WTC11 (cell line): ENCODE measurements at regions not wholly inside any gene's neighbourhood (a gene's known extent, or its start where the extent isn't known, plus 50 kb on each side); places are given as distances from the start of the nearest gene placed in this dataset.

ENCODE experiments used
- ATAC-seq: fragments of 200-7000 bp; cut with Tn5 transposase; 2 replicates; pipeline ENCODE4 v1.10.0; 2021; ENCODE audit warnings: mild to moderate bottlenecking, moderate library complexity
- CTCF ChIA-PET: fragments of 300-600 bp; sonication (Branson Sonifier 250); formaldehyde crosslinking; loops from one replicate; lab custom pipeline; 2021; ENCODE audit warnings: antibody characterized with exemption; lab: Charles Lee
- POLR2A ChIA-PET: fragments of 350-600 bp; sonication (Branson Sonifier 250); formaldehyde crosslinking; loops from one replicate; lab custom pipeline; 2021; ENCODE audit warnings: antibody characterized with exemption; lab: Charles Lee
- DNase-seq: peaks from one replicate; pipeline ENCODE4 v3.0.0; 2021; ENCODE audit warnings: low spot score
- H3K27ac Mint-ChIP-seq: 2 replicates; pipeline ENCODE4 v1.8.0; 2021; ENCODE audit warnings: mixed read lengths
- H3K27me3 Mint-ChIP-seq: 2 replicates; pipeline ENCODE4 v1.8.0; 2021; ENCODE audit warnings: low read depth, mild to moderate bottlenecking, moderate library complexity, mixed read lengths
- H3K36me3 Mint-ChIP-seq: 2 replicates; pipeline ENCODE4 v1.8.0; 2021; ENCODE audit warnings: mixed read lengths
- H3K4me1 Mint-ChIP-seq: 2 replicates; pipeline ENCODE4 v1.8.0; 2022; ENCODE audit warnings: mixed read lengths
- H3K4me3 Mint-ChIP-seq: 2 replicates; pipeline ENCODE4 v1.8.0; 2021; ENCODE audit warnings: mild to moderate bottlenecking, moderate library complexity, mixed read lengths
- H3K9me3 Mint-ChIP-seq: 2 replicates; pipeline ENCODE4 v1.8.0; 2021; ENCODE audit warnings: mixed read lengths
- ARID4B ChIP-seq: sonication (generic); formaldehyde crosslinking; IDR thresholded peaks from 2 replicates; pipeline ENCODE4 v1.8.0; 2023; ENCODE audit warnings: missing genetic modification reagents, mild to moderate bottlenecking, borderline replicate concordance
- FOXP1 ChIP-seq: sonication (generic); formaldehyde crosslinking; IDR thresholded peaks from 2 replicates; pipeline ENCODE4 v1.8.0; 2022; ENCODE audit warnings: missing genetic modification reagents, mild to moderate bottlenecking, moderate library complexity, borderline replicate concordance
- FOXP4 ChIP-seq: sonication (generic); formaldehyde crosslinking; IDR thresholded peaks from 2 replicates; pipeline ENCODE4 v1.8.0; 2022; ENCODE audit warnings: mild to moderate bottlenecking, missing genetic modification reagents
- JUN ChIP-seq: sonication (generic); formaldehyde crosslinking; IDR thresholded peaks from 2 replicates; pipeline ENCODE4 v1.8.0; 2023; ENCODE audit warnings: mild to moderate bottlenecking, missing genetic modification reagents
- MAX ChIP-seq: sonication (generic); formaldehyde crosslinking; IDR thresholded peaks from 2 replicates; pipeline ENCODE4 v1.8.0; 2022; ENCODE audit warnings: mild to moderate bottlenecking, missing genetic modification reagents
- MLX ChIP-seq: sonication (generic); formaldehyde crosslinking; IDR thresholded peaks from 2 replicates; pipeline ENCODE4 v1.8.1; 2023; ENCODE audit warnings: mild to moderate bottlenecking, missing genetic modification reagents, moderate library complexity
- NR3C1 ChIP-seq: sonication (generic); formaldehyde crosslinking; conservative IDR thresholded peaks from 2 replicates; pipeline ENCODE4 v1.8.1; 2023; ENCODE audit warnings: low read depth, mild to moderate bottlenecking, missing genetic modification reagents
- RORB ChIP-seq: fragments of 250-450 bp; sonication (Bioruptor Pico); IDR thresholded peaks from 2 replicates; pipeline ENCODE4 v1.9.0; 2021; ENCODE audit warnings: mild to moderate bottlenecking
- TEAD1 ChIP-seq: sonication (generic); formaldehyde crosslinking; IDR thresholded peaks from 2 replicates; pipeline ENCODE4 v1.8.0; 2022; ENCODE audit warnings: mild to moderate bottlenecking, missing genetic modification reagents
- ZNF263 ChIP-seq: sonication (generic); formaldehyde crosslinking; IDR thresholded peaks from 2 replicates; pipeline ENCODE4 v1.8.1; 2022; ENCODE audit warnings: low read depth, mild to moderate bottlenecking, moderate library complexity, missing genetic modification reagents
- ZNF281 ChIP-seq: sonication (generic); formaldehyde crosslinking; IDR thresholded peaks from 2 replicates; pipeline ENCODE4 v1.8.0; 2023; ENCODE audit warnings: mild to moderate bottlenecking, missing genetic modification reagents
- ZNF396 ChIP-seq: fragments of 250-450 bp; sonication (Bioruptor Pico); IDR thresholded peaks from 2 replicates; pipeline ENCODE4 v1.8.0; 2021; ENCODE audit warnings: mild to moderate bottlenecking, moderate library complexity, borderline replicate concordance
- ZNF423 ChIP-seq: fragments of 250-450 bp; sonication (Bioruptor Pico); IDR thresholded peaks from 2 replicates; pipeline ENCODE4 v2.1.2; 2022; ENCODE audit warnings: mild to moderate bottlenecking, moderate library complexity
- ZSCAN18 ChIP-seq: fragments of 250-450 bp; sonication (Bioruptor Pico); IDR thresholded peaks from 2 replicates; pipeline ENCODE4 v2.1.2; 2022; ENCODE audit warnings: mild to moderate bottlenecking, moderate library complexity

GRCh38 chr10:36493516-36493880 is 631.9 kb upstream of the ANKRD30A start (continued):
- no peak for TF ChIP-seq ARID4B
- TF ChIP-seq ZNF281 (CRISPR knock-in tag), result no peak

- no peak for ATAC-seq
- no peak for TF ChIP-seq NR3C1 (CRISPR knock-in tag)
- no peak for TF ChIP-seq JUN
- no peak for TF ChIP-seq ZNF263 (CRISPR knock-in tag)
- no peak for TF ChIP-seq TEAD1 (CRISPR knock-in tag)
- no peak for TF ChIP-seq FOXP1
- TF ChIP-seq FOXP4 (CRISPR knock-in tag), result no peak
- TF ChIP-seq MLX (CRISPR knock-in tag), result no peak
- no peak for TF ChIP-seq ZNF396 (CRISPR knock-in tag)
- no peak for TF ChIP-seq RORB
- no peak for TF ChIP-seq ZNF423
- TF ChIP-seq MAX (CRISPR knock-in tag), result no peak
- TF ChIP-seq ZSCAN18 (CRISPR knock-in tag), result no peak
- no peak overlapping the region for H3K4me3 Mint-ChIP-seq
- H3K27ac Mint-ChIP-seq, result no peak overlapping the region
- H3K4me1 Mint-ChIP-seq, result peaks cover 5% of the 10 kb centered on the region
- no peaks in the 10 kb centered on the region for H3K27me3 Mint-ChIP-seq
- ChIA-PET POLR2A (no interaction called here), CTCF (no interaction called here)
- H3K9me3 Mint-ChIP-seq, result no peaks in the 10 kb centered on the region
- H3K36me3 Mint-ChIP-seq, result no peaks in the 10 kb centered on the region
- DNase-seq, result no peak
These were observed 632.5 kb upstream of the ANKRD30A start for GRCh38 chr10:36492590-36493515.
